GM18520 (cell line): ENCODE measurements at regions not wholly inside any gene's neighbourhood (a gene's known extent, or its start where the extent isn't known, plus 50 kb on each side); places are given as distances from the start of the nearest gene placed in this dataset.

Experiments used
- ATAC-seq: cut with Tn5 transposase; IDR thresholded peaks from one replicate; pipeline ENCODE4 v1.9.1; 2021; ENCODE audit not compliant: unreplicated experiment

- ATAC-seq = no peak
Observed at GRCh38 chr7:156107957-156108356, 295.7 kb upstream of the SHH start.

- ATAC-seq = no peak
Observed at GRCh38 chr7:156106107-156106426, 293.8 kb upstream of the SHH start.

GRCh38 chr7:156105337-156106106, 293.3 kb upstream of the SHH start:
- ATAC-seq = no peak

- no peak for ATAC-seq
Observed at GRCh38 chr7:156104501-156105336, 292.5 kb upstream of the SHH start.

- ATAC-seq = no peak
Observed at GRCh38 chr7:156102267-156102666, 290.0 kb upstream of the SHH start.

- ATAC-seq = no peak
Observed at GRCh38 chr7:156101355-156101754, 289.1 kb upstream of the SHH start.

GRCh38 chr7:156100086-156100485, 287.8 kb upstream of the SHH start:
- ATAC-seq = no peak

- no peak for ATAC-seq
Observed at GRCh38 chr7:156099085-156099484, 286.8 kb upstream of the SHH start.

- no peak for ATAC-seq
Observed at GRCh38 chr7:156096771-156097538, 284.7 kb upstream of the SHH start.

- ATAC-seq = no peak
Observed at GRCh38 chr7:156095908-156096539, 283.8 kb upstream of the SHH start.

GRCh38 chr7:156094350-156095146, 282.3 kb upstream of the SHH start:
- ATAC-seq = no peak

- no peak for ATAC-seq
Observed at GRCh38 chr7:156092307-156092706, 280.0 kb upstream of the SHH start.

GRCh38 chr7:156091519-156092080, 279.3 kb upstream of the SHH start:
- no peak for ATAC-seq

GRCh38 chr7:156090988-156091387, 278.7 kb upstream of the SHH start:
- no peak for ATAC-seq

- ATAC-seq = no peak
Observed at GRCh38 chr7:156089222-156089621, 277.0 kb upstream of the SHH start.

GRCh38 chr7:156088115-156088514, 275.9 kb upstream of the SHH start:
- no peak for ATAC-seq

GRCh38 chr7:156082048-156083040, 270.1 kb upstream of the SHH start:
- ATAC-seq = no peak

GRCh38 chr7:156080596-156080995, 268.3 kb upstream of the SHH start:
- no peak for ATAC-seq

- ATAC-seq = no peak
Observed at GRCh38 chr7:156080046-156080445, 267.8 kb upstream of the SHH start.
